Mesodermal cell (in vitro differentiated cells): ENCODE measurements at regions not wholly inside any gene's neighbourhood (a gene's known extent, or its start where the extent isn't known, plus 50 kb on each side); places are given as distances from the start of the nearest gene placed in this dataset.

Experiments
- H3K27ac ChIP-seq: 2 replicates; pipeline ENCODE4 v1.7.0; 2013; ENCODE audit warnings: mild to moderate bottlenecking, low read depth, low read length, moderate library complexity; ENCODE audit not compliant: severe bottlenecking
- H3K36me3 ChIP-seq: 2 replicates; pipeline ENCODE4 v1.7.1; 2013; ENCODE audit warnings: mild to moderate bottlenecking, low read length, moderate library complexity; ENCODE audit not compliant: control insufficient read depth, insufficient read depth
- H3K4me1 ChIP-seq: one replicate; pipeline ENCODE4 v1.7.1; 2013; ENCODE audit warnings: mild to moderate bottlenecking, low read length; ENCODE audit not compliant: insufficient read depth, control insufficient read depth, poor library complexity, severe bottlenecking
- H3K4me3 ChIP-seq: 2 replicates; pipeline ENCODE4 v1.7.0; 2013; ENCODE audit warnings: low read length, control low read depth, mild to moderate bottlenecking; ENCODE audit not compliant: insufficient read depth, poor library complexity, severe bottlenecking; ENCODE audit errors: extremely low read depth
- H3K9me3 ChIP-seq: 2 replicates; pipeline ENCODE4 v1.7.1; 2013; ENCODE audit warnings: mild to moderate bottlenecking, low read length, moderate library complexity; ENCODE audit not compliant: control insufficient read depth
- WGBS, 2 experiments: methylation state at CpG; one replicate each; pipeline ENCODE4 v1.1.5; 2013; ENCODE audit warnings: missing lambda C conversion rate in 2 of 2; ENCODE audit not compliant: insufficient coverage in 2 of 2; 5-methylcytosine and 5-hydroxymethylcytosine counted together

DNA sequence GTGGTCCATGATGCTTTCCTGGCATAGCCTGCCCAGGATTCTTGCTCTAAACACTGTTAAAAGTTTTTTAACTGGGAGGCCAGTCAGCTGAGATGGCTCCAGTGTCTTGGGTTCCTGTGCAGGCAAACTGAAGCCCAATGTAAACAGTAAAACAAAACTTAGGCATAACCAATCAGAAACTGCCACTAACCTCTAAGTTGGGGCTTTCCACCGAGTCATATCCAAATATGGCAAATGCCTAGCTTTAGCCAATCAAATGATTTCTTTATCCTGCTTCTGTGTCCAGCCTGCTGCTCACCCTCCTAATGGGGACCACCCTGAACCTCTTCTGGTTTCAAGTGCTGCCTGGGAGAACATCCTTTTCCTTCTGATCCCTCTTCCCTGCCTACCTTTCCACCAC is 277.9 kb downstream of the EMP1 start:
- peaks cover 4% of the 10 kb centered on the region for H3K4me1 ChIP-seq
- no peaks in the 10 kb centered on the region for H3K9me3 ChIP-seq
- H3K36me3 ChIP-seq: no peaks in the 10 kb centered on the region
- H3K4me3 ChIP-seq: no peak overlapping the region
- no peak overlapping the region for H3K27ac ChIP-seq
- WGBS, 2 experiments: 79 to 85% methylated on average over 1 of the region's 1 CpG

DNA sequence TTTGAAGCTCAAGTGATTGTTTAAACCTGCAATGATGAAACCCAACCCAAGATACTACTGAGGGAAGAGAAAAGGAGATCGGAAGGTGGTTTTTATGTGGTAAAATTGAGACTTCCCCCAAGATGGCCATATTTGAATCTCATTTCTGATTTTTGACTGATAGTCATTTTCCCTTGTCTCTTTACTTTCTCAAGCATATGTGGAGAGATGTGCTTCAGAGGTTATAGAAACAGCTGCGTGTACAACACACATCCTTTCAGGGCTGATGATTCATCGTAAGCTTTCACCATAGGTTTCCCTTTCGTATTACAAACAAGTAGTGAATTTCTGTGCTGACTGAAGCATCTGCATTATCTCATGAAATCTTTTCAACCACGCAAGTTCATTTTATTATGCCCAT is 276.2 kb downstream of the EMP1 start:
- H3K4me1 ChIP-seq: peaks cover 4% of the 10 kb centered on the region
- H3K4me3 ChIP-seq: no peak overlapping the region
- H3K36me3 ChIP-seq: no peaks in the 10 kb centered on the region
- no peaks in the 10 kb centered on the region for H3K9me3 ChIP-seq
- 95 to 100% methylated on average over 3 to 4 of the region's 5 CpGs for WGBS, 2 experiments
- H3K27ac ChIP-seq: no peak overlapping the region

DNA sequence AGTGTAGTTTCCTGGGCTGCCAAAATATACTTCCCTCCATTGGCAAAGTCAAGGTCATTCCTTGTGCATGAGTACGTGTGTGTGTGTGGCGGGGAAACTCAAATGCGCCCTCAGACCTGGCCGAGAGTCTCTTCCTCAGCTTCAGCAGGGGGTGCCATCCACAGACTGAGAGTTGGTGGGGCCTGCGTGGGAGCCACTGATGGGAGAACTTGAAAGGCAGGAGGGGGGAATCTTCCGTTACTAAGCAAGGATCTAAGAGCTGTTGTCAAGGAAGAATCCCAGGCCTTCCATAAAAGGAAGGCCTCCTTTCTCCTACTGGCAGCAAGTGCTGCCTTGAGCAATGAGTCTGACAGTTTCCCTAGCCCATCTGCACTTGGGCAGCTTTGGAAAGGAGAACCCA is 274.9 kb downstream of the EMP1 start:
- H3K9me3 ChIP-seq: no peaks in the 10 kb centered on the region
- no peak overlapping the region for H3K27ac ChIP-seq
- H3K36me3 ChIP-seq: no peaks in the 10 kb centered on the region
- H3K4me3 ChIP-seq: no peak overlapping the region
- 92 to 100% methylated on average over 4 to 6 of the region's 6 CpGs for WGBS, 2 experiments
- H3K4me1 ChIP-seq: peaks cover 4% of the 10 kb centered on the region

GRCh38 chr12:13465635-13466034 is 269.1 kb downstream of the EMP1 start:
- Histone ChIP-seq H3K9me3 (no peaks in the 10 kb centered on the region), H3K27ac (no peak overlapping the region), H3K36me3 (no peaks in the 10 kb centered on the region), H3K4me1 (no peaks in the 10 kb centered on the region), H3K4me3 (no peak overlapping the region)
- WGBS, 2 experiments: 84 to 98% methylated on average over 5 to 6 of the region's 6 CpGs

GRCh38 chr12:13463189-13463588 is 266.7 kb downstream of the EMP1 start:
- Histone ChIP-seq H3K9me3 (no peaks in the 10 kb centered on the region), H3K4me3 (no peak overlapping the region), H3K27ac (no peak overlapping the region), H3K36me3 (no peaks in the 10 kb centered on the region), H3K4me1 (no peaks in the 10 kb centered on the region)
- WGBS, 2 experiments: 67 to 94% methylated on average over 1 to 2 of the region's 2 CpGs

- no peaks in the 10 kb centered on the region for H3K36me3 ChIP-seq
- H3K9me3 ChIP-seq: no peaks in the 10 kb centered on the region
- WGBS, 2 experiments: no CpG with 5 or more reads among the region's 3 CpGs
- H3K27ac ChIP-seq: no peak overlapping the region
- H3K4me1 ChIP-seq: no peaks in the 10 kb centered on the region
- H3K4me3 ChIP-seq: no peak overlapping the region
Observed at GRCh38 chr12:13462450-13462849, 265.9 kb downstream of the EMP1 start.

DNA sequence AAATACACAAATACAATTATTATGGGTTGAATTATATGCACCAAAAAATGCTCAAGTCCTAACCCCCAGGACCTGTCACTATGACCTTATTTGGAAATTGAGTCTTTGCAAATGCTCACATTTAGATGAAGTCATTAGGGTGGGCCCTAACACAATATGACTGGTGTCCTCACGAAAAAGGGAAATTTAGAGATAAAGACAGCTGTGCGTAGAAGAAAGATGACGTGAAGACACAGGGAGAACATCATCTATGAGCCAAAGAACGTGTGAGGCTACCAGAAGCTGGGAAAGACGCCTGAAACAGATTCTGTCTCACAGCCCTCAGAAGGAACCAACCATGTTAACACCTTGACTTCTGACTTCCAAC is 259.2 kb downstream of the EMP1 start:
- Histone ChIP-seq H3K36me3 (no peaks in the 10 kb centered on the region), H3K4me1 (no peaks in the 10 kb centered on the region), H3K27ac (no peak overlapping the region), H3K4me3 (no peak overlapping the region), H3K9me3 (no peaks in the 10 kb centered on the region)
- WGBS, 2 experiments: 85 to 96% methylated on average over 5 of the region's 5 CpGs

DNA sequence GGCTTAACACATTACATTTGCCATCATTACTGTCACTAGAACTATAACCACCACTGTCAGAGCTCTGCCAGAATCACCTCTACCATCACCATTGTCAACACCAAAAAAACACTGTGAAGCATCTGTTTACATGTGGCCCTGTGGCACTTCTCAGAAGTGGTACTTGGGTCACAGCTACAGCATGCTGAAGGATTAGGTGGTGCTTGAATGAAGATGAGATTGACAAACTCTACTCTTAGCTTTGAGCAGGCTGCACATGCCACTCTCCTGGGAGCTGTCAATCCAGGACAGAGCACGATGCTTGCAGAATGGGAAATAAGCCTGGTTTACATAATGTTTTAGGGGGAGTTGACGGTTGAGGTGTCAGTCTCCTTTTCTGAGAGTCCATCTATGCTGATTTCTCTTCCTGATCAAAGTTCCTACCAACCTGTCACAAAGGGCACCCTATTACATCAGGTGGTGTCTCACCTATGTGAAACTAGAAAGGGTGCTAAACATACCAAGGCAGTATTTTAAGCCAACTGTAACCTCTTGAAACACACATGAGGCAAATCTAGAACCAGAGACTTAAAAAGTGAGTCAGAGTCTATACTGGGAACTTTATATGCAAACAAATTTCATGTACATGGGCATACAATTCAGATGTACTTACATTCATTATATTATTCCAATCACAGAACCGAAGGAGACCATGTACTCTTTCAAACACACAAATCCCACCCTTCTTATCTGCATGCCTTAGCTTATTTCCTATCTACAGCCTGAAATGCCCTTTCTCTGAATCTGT is 258.7 kb downstream of the EMP1 start:
- no peaks in the 10 kb centered on the region for H3K9me3 ChIP-seq
- H3K4me1 ChIP-seq: no peaks in the 10 kb centered on the region
- no peaks in the 10 kb centered on the region for H3K36me3 ChIP-seq
- H3K27ac ChIP-seq: no peak overlapping the region
- WGBS, 2 experiments: 87 to 96% methylated on average over 2 to 3 of the region's 3 CpGs
- no peak overlapping the region for H3K4me3 ChIP-seq

DNA sequence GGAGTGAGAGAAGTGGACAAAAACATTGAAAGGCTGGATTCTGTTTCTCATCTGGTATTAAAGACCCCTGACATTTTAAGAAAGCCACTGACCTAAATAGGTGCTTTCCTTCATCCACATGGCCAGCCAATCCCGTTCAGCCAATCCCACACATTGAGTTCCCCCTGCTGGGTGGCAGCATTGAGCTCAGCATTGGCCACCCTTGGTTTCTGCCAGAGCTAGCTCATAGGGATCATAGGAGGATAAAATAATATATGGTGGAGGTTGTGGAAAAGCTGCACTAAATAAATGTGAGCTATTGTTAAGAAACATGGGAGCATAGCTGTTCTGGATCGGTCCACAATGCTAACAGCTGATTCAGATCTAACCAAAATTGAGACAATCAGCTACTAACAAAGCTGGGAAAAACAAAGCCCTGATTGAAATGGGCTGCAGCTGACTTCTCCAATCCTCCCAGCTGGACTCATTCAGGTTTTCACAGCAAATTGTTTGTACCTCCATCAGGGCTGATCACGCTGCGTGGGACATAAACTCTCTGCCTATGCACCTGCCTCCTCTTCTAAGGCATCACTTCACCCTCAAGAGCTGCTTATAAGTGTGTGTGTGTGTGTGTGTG is 256.5 kb downstream of the EMP1 start:
- Histone ChIP-seq H3K27ac (no peak overlapping the region), H3K9me3 (no peaks in the 10 kb centered on the region)
- 90 to 100% methylated on average over 2 of the region's 4 CpGs for WGBS, 2 experiments

DNA sequence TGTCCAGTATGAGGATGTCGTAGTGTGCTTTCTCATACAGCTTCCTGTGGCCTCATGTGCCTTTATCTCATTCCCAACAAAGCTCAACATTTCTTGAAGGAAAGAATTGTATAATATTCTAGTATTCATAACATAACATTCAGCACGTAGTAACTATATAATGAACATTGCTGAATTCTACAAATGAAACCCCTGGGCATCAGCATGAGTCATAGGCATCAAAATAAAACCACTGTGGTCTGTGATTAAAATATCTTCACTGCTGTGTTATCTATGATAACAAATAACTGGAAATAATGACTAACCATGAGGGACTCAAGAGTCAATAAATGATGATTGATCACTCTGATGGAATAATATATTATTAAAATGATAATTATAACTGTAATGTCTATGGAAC is 255.2 kb downstream of the EMP1 start:
- H3K4me1 ChIP-seq: no peaks in the 10 kb centered on the region
- no peak overlapping the region for H3K27ac ChIP-seq
- no peak overlapping the region for H3K4me3 ChIP-seq
- no peaks in the 10 kb centered on the region for H3K9me3 ChIP-seq
- WGBS, 2 experiments: 100% methylated on average over 1 of the region's 2 CpGs; no CpG with 5 or more reads in 1 of the 2 experiments
- no peaks in the 10 kb centered on the region for H3K36me3 ChIP-seq

More for the DNA sequence above, 256.5 kb downstream of the EMP1 start:
- Histone ChIP-seq H3K4me1 (no peaks in the 10 kb centered on the region), H3K4me3 (no peak overlapping the region), H3K36me3 (no peaks in the 10 kb centered on the region)
